Endothelial cell of umbilical vein (primary cell): ENCODE measurements at regions not wholly inside any gene's neighbourhood (a gene's known extent, or its start where the extent isn't known, plus 50 kb on each side); places are given as distances from the start of the nearest gene placed in this dataset.

Experiments
- BruUV-seq: library from RNA; stranded (reverse); fragments of 400-500 nt; replicated peaks from 2 replicates; lab custom pipeline; 2021; lab: Mats Ljungman, UMichigan
- CTCF ChIA-PET: fragments of 300-600, 350-600 bp; sonication (Branson Sonifier 250); formaldehyde crosslinking; loops from one replicate; lab custom pipeline; 2021; ENCODE audit warnings: antibody characterized with exemption, inconsistent platforms; lab: Charles Lee
- POLR2A ChIA-PET: fragments of 300-600, 350-600 bp; sonication (Branson Sonifier 250); formaldehyde crosslinking; loops from one replicate; lab custom pipeline; 2021; ENCODE audit warnings: antibody characterized with exemption, inconsistent platforms; lab: Charles Lee
- DNase-seq: peaks from one replicate; pipeline ENCODE4 v3.0.0-alpha.2; 2011; ENCODE audit warnings: low read depth, low spot score
- FAIRE-seq: peaks from 2 replicates; lab custom pipeline; 2011; peaks lifted over from hg19 to GRCh38; lab: Jason Lieb, UNC
- H2AFZ ChIP-seq: 2 replicates; pipeline ENCODE4 v1.6.0; 2012; ENCODE audit warnings: low read depth, low read length, control low read depth, inconsistent platforms
- H3K27ac ChIP-seq: 2 replicates; pipeline ENCODE4 v1.5.1; 2011; ENCODE audit warnings: low read depth, mild to moderate bottlenecking, control low read depth, low read length, moderate library complexity; ENCODE audit not compliant: insufficient read depth
- H3K27me3 ChIP-seq, 2 experiments: 2 replicates each; pipeline versions ENCODE4 v1.6.0 to v1.6.1; 2011; ENCODE audit warnings: low read length in 2 of 2, mixed read lengths in 1 of 2; ENCODE audit not compliant: control insufficient read depth in 2 of 2, insufficient read depth in 2 of 2
- H3K36me3 ChIP-seq, 2 experiments: 2 replicates in 1 of 2; 3 replicates in 1 of 2; pipeline ENCODE4 v1.5.1; 2011; ENCODE audit warnings: low read length in 2 of 2, mild to moderate bottlenecking in 1 of 2, moderate library complexity in 1 of 2; ENCODE audit not compliant: control insufficient read depth in 2 of 2, insufficient read depth in 2 of 2; ENCODE audit errors: extremely low read depth in 1 of 2
- H3K4me1 ChIP-seq: 3 replicates; pipeline ENCODE4 v1.5.1; 2011; ENCODE audit warnings: mild to moderate bottlenecking, low read length; ENCODE audit not compliant: control insufficient read depth, insufficient read depth; ENCODE audit errors: extremely low read depth
- H3K4me2 ChIP-seq: 2 replicates; pipeline ENCODE4 v1.6.1; 2011; ENCODE audit warnings: low read length, control low read depth, mixed read lengths; ENCODE audit not compliant: insufficient read depth
- H3K4me3 ChIP-seq, 3 experiments: fragments of 200-600 bp in 1 of 3; sonication (generic), shearing (Covaris generic) in 1 of 3; replicated peaks in 1 of 3; 2 replicates each; pipeline ENCODE4 v1.5.1; 2011 to 2016; ENCODE audit warnings: control low read depth in 3 of 3, low read length in 3 of 3, mild to moderate bottlenecking in 2 of 3, inconsistent platforms in 1 of 3, low read depth in 1 of 3, moderate library complexity in 1 of 3; ENCODE audit not compliant: insufficient read depth in 1 of 3
- H3K79me2 ChIP-seq: 2 replicates; pipeline ENCODE4 v1.6.0; 2012; ENCODE audit warnings: low read length, inconsistent platforms; ENCODE audit not compliant: control insufficient read depth, insufficient read depth
- H3K9ac ChIP-seq: replicated peaks from 2 replicates; pipeline ENCODE3; 2011; ENCODE audit warnings: low read length, control low read depth; ENCODE audit not compliant: insufficient read depth; ENCODE audit errors: extremely low read depth
- H3K9me1 ChIP-seq: replicated peaks from 3 replicates; pipeline ENCODE4 v1.6.0; 2011; ENCODE audit warnings: mild to moderate bottlenecking, low read length; ENCODE audit not compliant: control insufficient read depth, insufficient read depth; ENCODE audit errors: extremely low read depth
- H3K9me3 ChIP-seq: replicated peaks from 2 replicates; pipeline ENCODE4 v1.5.1; 2012; ENCODE audit warnings: low read length, inconsistent platforms; ENCODE audit not compliant: control insufficient read depth, insufficient read depth
- H4K20me1 ChIP-seq: replicated peaks from 2 replicates; pipeline ENCODE3; 2011; ENCODE audit warnings: mild to moderate bottlenecking, low read length; ENCODE audit not compliant: control insufficient read depth, insufficient read depth; ENCODE audit errors: extremely low read depth
- CTCF ChIP-seq, 2 donors: IDR thresholded peaks; 1 replicate in 1 of 2; 2 replicates in 1 of 2; pipeline ENCODE4 v1.5.1; 2011; ENCODE audit warnings: low read length in 2 of 2, mild to moderate bottlenecking in 2 of 2, moderate library complexity in 2 of 2, control low read depth in 1 of 2, inconsistent platforms in 1 of 2, low read depth in 1 of 2; ENCODE audit not compliant: insufficient read depth in 1 of 2; ENCODE audit errors: extremely low read depth in 1 of 2
- EZH2 ChIP-seq: IDR thresholded peaks from 2 replicates; pipeline ENCODE4 v1.6.1; 2012; ENCODE audit warnings: borderline replicate concordance, low read depth, mild to moderate bottlenecking, moderate library complexity, low read length, inconsistent platforms; ENCODE audit not compliant: severe bottlenecking
- FOS ChIP-seq: IDR thresholded peaks from 2 replicates; pipeline ENCODE4 v1.6.1; 2011; ENCODE audit warnings: mild to moderate bottlenecking, low read length, moderate library complexity, borderline replicate concordance; ENCODE audit not compliant: insufficient read depth
- GATA2 ChIP-seq: IDR thresholded peaks from 2 replicates; pipeline ENCODE4 v1.7.0; 2011; ENCODE audit warnings: low read depth, mild to moderate bottlenecking, moderate library complexity, mixed read lengths, low read length; ENCODE audit not compliant: insufficient read length, insufficient read depth
- JUN ChIP-seq: IDR thresholded peaks from 2 replicates; pipeline ENCODE4 v1.6.1; 2011; ENCODE audit warnings: borderline replicate concordance, low read depth; ENCODE audit not compliant: insufficient read length, insufficient read depth
- MAX ChIP-seq: IDR thresholded peaks from 2 replicates; pipeline ENCODE4 v1.6.1; 2011; ENCODE audit not compliant: insufficient read depth, insufficient read length
- MYC ChIP-seq: IDR thresholded peaks from one replicate; pipeline ENCODE4 v1.6.1; 2011; ENCODE audit warnings: mild to moderate bottlenecking, low read depth, low read length
- POLR2A ChIP-seq: IDR thresholded peaks from 2 replicates; pipeline ENCODE4 v1.6.1; 2012; ENCODE audit warnings: low read depth, mild to moderate bottlenecking, control low read depth, low read length
- POLR2AphosphoS5 ChIP-seq: IDR thresholded peaks from 2 replicates; pipeline ENCODE4 v1.6.1; 2012; ENCODE audit warnings: low read depth, mild to moderate bottlenecking, control low read depth, low read length, moderate library complexity; ENCODE audit not compliant: insufficient read depth
- dilution Hi-C: fragments of 300-500 bp; cut with MboI; formaldehyde crosslinking; loops from one replicate; pipeline ENCODE4 v1.15.0; 2019; ENCODE audit warnings: low sequenced_read_pairs; ENCODE audit not compliant: extremely low pct_ligation_motif_present
- intact Hi-C: fragments of 100-400 bp; cut with micrococcal nuclease; formaldehyde crosslinking; loops from one replicate; pipeline ENCODE4 v1.10.0; 2022

- dilution Hi-C loops, result no loop called here
- Histone ChIP-seq H3K79me2 (no peaks in the 10 kb centered on the region), H3K36me3 (no peaks in the 10 kb centered on the region), H3K4me1 (peaks cover 6% of the 10 kb centered on the region), H3K9ac (no peak overlapping the region), H3K27ac (no peak overlapping the region), H2AFZ (no peak overlapping the region), H3K27me3 (no peaks in the 10 kb centered on the region), H4K20me1 (no peaks in the 10 kb centered on the region), H3K4me2 (no peak overlapping the region), H3K4me3 (no peak overlapping the region), H3K9me3 (no peaks in the 10 kb centered on the region), H3K9me1 (no peaks in the 10 kb centered on the region)
- TF ChIP-seq FOS, result no peak
- TF ChIP-seq GATA2, result no peak
- TF ChIP-seq POLR2AphosphoS5, result no peak
- TF ChIP-seq MYC, result no peak
- TF ChIP-seq EZH2, result no peak
- TF ChIP-seq MAX, result no peak
- no peak for TF ChIP-seq JUN
- no peak for TF ChIP-seq POLR2A
- no peak for TF ChIP-seq CTCF (IDR thresholded peaks at IDR 0.05; ENCODE audit: extremely low read depth in 1 of 2, insufficient read depth in 1 of 2, low read depth in 1 of 2, low read length in 2 of 2)
- POLR2A ChIA-PET, result no interaction called here
- FAIRE-seq, result no peak
- CTCF ChIA-PET, result no interaction called here
- intact Hi-C loops, result no loop called here
- no peak for DNase-seq
- BruUV-seq, result no TSS peak
Measured at GRCh38 chr11:69569306-69570200, 71.4 kb upstream of the CCND1 start.
